GM18868 (cell line): ENCODE measurements at regions not wholly inside any gene's neighbourhood (a gene's known extent, or its start where the extent isn't known, plus 50 kb on each side); places are given as distances from the start of the nearest gene placed in this dataset.
"Not testable (repeated sequence)": the region's sequence is repeated elsewhere in the genome, so short reads cannot be mapped to it uniquely, and the experiment has no call there.

Experiments used
- ATAC-seq: cut with Tn5 transposase; IDR thresholded peaks from one replicate; pipeline ENCODE4 v1.9.1; 2021; ENCODE audit warnings: mild to moderate bottlenecking, moderate library complexity; ENCODE audit not compliant: unreplicated experiment

GRCh38 chr16:29330623-29331022 is 75.9 kb downstream of the NPIPB11 start:
- not testable (repeated sequence) for ATAC-seq

DNA sequence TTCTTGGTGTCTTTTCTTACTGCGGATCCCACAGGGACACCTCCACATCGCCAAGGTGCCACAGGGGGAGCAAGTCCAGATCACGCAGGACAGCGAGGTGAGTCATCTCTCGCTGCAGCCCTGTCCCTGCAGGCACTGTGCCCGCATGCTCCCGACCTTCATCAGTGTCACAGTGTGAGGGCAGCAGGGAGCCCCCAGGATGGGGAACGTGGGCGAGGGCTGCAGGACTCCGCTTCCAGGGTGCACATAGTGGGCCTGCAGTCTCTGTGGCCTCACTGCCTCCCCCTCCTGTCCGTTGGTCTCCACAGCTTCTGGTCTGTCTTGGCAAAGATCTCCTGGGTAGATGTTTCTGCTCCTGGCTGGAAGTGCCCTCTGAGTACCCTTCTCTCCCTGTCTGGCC is 78.0 kb downstream of the NPIPB11 start:
- ATAC-seq = not testable (repeated sequence)

DNA sequence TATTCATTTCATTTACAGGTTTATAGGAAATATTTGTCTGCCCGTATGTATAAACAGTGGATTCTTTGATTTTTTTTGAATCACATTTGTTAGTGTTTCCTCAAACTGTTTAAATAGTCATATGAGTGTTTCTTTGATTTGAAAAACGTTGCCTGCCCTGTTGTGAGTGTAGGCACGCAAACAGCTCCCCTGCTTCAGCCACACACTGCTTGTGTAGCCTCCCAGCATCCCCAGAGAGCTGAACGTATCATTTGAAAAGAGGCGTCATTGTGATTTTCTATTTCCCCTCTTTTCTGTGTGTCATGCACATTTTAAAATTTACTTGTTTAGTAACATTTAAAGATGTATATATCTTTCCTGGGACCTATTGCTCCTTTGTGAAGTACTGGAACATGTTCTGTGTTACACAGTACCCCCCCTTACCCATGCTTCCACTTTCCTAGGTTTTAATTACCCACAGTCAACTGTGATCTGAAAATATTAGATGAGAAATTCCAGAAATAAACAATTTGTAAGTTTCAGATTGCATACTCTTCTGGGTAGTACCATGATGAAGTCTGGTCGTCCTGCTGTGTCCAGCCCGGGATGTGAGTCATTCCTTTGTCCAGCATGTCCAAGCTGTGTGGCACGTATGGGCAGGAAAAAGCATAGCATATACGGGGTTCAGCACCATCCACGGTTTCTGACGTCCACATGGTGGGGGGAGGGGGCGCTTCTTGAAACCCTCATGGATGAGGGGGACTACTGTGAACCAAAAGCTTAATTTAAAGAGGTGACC is 78.7 kb downstream of the NPIPB11 start:
- ATAC-seq = not testable (repeated sequence)

DNA sequence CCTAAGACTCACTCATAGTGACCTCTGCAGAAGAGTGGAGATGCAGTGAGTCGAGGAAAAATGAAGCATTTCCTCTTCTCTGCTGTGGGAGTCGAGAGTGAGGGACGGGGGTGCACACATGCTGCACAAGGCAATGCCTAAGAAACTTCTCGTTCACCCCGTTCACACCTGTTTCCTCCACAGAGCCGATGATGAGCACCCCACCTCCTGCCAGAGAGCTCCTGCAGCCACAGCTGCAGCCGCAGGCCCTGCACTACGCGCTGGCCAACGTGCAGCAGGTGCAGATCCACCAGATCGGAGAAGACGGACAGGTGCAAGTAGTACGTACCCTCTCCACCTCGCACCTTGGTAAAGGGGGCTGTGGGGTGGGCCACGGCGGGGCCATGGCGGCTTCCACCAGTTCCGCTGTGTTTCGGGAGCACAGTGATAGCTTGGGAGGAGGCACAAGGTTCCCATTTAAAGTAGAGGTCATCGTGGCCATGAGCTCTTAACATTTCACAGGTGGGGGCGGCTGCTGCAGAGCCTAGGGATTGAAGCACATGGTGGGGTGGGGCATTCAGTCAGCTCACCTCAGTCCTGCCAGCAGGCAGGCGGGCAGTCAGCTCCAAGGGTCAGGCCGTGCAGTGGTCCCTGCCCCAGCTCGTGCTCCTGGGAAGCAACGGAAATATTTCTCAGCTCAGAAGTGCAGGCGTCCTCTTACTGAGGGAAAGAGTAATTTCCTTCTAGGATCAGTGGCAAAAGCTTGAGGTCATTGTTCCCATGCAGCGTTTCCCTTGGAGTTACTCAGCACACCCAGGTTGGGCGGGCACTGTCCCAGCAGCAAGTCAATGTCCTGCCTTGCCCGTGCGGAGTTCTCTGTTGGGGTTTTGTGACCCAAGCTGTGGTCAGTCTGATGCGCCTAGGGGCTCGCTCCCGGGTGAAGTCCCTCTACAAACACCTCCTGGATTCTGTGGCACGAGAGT is 80.1 kb downstream of the NPIPB11 start:
- ATAC-seq = not testable (repeated sequence)

DNA sequence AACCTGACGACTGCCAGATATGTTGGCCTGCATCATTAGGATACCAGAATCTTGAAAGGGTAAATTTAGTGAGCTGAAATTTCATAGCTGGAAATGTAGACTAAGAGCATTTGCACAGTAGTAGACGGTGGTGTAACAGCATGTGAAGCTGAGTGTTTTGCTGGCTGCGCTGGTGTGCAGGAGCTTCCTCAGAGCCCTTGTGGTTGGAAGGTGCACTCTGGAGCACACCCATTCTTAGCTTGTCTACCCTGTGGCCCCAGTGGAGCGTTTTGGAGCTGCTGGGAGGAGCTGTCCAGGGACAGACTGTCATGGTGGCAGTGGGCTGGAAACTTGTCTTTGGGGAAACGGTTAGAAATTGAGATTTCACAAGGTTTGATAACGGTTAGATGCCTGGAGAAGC is 82.8 kb downstream of the NPIPB11 start:
- ATAC-seq = not testable (repeated sequence)

- ATAC-seq = no peak
Measured at GRCh38 chr16:29321585-29321984, 84.9 kb downstream of the NPIPB11 start.

GRCh38 chr16:29321000-29321393 is 85.5 kb downstream of the NPIPB11 start:
- ATAC-seq = no peak

GRCh38 chr16:29320274-29320999 is 86.1 kb downstream of the NPIPB11 start:
- no peak for ATAC-seq

DNA sequence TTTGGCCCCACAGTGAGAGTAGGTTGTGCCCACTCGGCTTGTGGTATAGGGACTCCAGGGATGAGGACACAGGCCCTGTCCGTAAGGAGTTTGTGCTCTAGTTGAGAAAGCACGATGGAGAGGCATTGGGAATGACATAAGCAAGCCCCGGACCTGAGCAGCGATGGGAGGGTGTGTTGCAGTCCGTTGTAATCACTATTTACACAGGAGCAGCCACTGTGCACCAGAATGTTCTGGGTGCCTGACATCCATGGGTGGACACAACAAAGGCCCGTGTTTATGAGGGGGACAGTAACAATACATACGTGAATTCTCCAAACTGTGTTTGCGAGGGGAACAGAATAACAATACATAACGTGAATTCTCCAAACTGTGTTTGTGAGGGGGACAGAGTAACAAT is 86.8 kb downstream of the NPIPB11 start:
- ATAC-seq = no peak

DNA sequence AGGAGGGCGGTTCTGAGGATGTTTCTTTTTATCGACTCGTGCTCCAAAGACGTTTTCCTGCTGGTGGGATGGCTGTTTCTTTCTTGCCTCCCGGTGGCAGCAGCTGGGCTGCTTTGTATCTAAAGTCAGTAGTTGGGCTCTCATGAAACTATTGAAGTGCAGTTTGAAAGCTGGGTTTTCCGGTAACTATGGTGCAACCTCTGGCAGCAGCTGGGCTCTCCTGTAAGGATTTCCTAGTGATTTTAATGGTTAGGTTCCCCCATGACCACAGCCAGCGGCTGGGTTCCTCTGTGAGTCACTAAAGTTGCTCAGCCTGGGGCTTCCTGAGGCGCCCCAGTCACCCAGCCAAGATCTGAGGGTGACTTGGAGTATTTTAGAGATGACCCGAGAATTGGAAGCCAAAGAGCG is 87.9 kb downstream of the NPIPB11 start:
- not testable (repeated sequence) for ATAC-seq

GRCh38 chr16:29318037-29318436 is 88.5 kb downstream of the NPIPB11 start:
- no peak for ATAC-seq

- no peak for ATAC-seq
Measured at GRCh38 chr16:29317269-29317668, 89.2 kb downstream of the NPIPB11 start.

GRCh38 chr16:29316761-29317183 is 89.7 kb downstream of the NPIPB11 start:
- ATAC-seq = no peak

DNA sequence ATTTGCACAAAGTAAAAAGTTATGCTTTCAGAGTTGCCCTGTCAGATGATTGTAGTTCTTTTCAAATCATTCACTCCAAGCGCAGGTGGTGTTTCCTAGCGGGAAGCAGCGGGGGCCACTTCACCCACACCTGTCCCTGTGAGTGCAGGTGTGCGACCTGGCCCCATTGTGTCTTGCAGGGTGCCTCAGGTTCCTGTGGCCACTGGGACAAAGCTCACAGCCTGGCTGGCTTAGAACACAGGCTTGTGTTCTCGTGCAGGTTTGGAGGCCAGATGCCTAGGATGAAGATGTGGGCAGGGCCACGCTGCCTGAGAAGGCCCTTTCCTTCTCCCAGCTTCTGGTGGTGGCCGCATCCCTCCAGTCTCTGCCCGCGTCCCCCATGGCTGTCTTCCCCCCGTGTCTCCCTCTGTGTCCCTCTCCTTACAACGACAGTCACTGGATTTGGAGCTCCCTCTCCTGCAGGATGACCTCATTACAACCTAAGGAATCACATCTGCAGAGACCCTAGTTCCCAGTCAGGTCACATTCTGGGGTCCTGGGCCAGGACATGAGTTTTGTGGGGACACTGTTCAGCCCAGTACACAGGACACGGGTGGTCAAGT is 90.5 kb downstream of the NPIPB11 start:
- ATAC-seq = no peak

DNA sequence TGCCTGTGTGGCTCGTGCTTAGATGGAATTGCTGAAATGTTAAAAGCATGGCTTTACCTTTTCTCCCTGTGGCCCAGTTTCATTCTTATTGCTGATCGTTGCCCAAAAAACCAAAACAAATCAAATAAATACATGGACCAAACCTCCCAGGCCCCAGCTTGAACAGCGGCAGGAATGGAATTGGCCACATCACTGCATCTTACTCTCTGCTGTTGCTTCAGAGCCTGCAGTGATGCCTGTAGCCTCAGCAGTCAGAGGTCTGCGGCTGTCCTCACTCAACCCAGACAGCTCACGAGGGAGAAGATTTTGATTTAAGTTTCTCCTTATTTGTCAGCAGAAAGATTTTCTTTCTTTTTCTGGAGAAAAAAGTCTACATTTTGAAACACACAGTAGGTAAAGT is 91.5 kb downstream of the NPIPB11 start:
- ATAC-seq = no peak

DNA sequence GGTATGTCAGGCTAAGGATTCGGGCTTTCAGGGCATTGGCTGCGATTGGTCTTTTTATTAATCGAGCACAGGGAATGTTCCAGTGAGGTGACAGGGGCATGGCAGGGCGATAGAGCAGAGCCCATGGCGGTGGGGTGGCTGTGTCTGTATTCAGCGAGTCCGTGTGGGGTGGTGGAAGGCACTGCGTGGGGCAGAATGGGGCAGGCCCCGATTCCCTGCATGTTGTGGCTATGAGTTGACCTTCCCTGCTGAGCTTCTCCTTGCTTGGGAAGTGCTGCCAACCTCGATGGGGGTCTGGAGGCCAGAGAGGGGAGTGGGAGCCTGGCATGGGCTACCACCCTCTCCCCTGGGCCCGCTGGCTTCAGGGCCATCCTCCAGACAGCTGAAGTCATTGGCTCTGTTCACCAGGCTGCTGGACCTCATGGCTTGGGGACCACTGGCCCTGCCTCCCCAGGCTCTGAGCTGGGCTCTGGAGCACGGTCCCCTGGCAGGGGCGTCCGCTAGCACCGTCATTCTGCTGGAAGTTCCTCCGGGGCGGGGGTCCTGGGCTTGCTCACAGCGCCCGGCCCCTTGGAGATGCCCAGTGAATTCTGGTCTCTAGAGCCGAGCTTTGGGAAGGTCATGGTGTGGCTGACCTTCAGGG is 92.1 kb downstream of the NPIPB11 start:
- no peak for ATAC-seq

- ATAC-seq = no peak
Measured at GRCh38 chr16:29313559-29314048, 92.9 kb downstream of the NPIPB11 start.

DNA sequence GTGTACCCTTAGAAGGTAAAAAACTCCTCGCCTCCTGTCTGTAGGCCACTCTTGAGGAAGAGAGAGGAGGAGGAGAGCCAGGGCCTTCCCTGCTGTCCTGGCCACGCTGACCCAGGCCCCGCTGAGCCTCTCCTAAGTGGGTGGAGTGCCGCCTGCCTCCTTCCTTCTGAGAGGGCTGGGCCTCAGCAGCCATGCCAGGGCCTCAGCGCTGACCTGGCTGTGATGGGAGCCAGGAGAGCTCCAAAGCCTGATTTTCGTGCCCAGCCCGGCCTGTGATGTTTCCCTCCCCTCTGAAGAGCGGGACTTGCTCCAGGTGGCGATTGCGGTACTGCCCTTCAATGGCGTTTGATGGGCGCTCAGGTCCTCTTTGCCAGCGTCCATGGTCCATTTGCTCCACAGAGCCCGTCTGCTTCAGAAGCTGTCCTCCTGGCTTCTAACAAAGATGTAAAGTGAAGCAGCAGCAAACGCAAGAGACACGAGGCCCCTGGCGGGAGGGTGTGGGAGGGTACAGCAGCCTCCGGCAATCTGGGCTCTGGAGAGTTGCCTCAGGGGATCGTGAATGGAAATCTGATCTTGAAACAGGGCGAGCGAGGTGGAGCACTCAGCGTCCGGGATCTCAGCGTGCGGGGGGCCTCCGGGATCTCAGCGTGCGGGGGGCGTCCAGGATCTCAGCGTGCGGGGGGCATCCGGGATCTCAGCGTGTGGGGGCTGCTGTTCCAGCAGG is 93.5 kb downstream of the NPIPB11 start:
- ATAC-seq = no peak

DNA sequence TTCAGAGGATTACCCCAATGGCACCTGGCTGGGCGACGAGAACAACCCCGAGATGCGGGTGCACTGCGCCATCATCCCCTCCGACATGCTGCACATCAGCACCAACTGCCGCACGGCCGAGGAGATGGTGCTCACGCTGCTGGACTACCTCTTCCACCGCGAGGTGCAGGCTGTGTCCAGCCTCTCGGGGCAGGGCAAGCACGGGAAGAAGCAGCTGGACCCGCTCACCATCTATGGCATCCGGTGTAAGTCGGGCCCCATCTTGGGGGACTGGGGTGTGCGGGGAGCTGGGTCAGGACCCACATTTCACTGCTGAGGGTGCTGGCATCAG is 94.2 kb downstream of the NPIPB11 start:
- not testable (repeated sequence) for ATAC-seq
